ENCODE measurements at regions not wholly inside any gene's neighbourhood (a gene's known extent, or its start where the extent isn't known, plus 50 kb on each side); places are given as distances from the start of the nearest gene placed in this dataset.

GRCh38 chr12:126369487-126370463, 1304.5 kb downstream of the AACS start:
- Histone ChIP-seq H3K36me3 (no peaks in the 10 kb centered on the region), H3K9me3 (ENCODE audit: severe bottlenecking) (no peaks in the 10 kb centered on the region), H3K27ac (no peak overlapping the region), H3K27me3 (ENCODE audit: insufficient read depth, low read depth, severe bottlenecking) (peaks cover 10% of the 10 kb centered on the region), H3K4me3 (ENCODE audit: low read depth, low read length) (no peak overlapping the region)
- no peak for DNase-seq
- TF ChIP-seq CTCF (IDR thresholded peaks at IDR 0.05; ENCODE audit: low read depth, low read length), result no peak

- Histone ChIP-seq H3K9me3 (ENCODE audit: severe bottlenecking) (no peaks in the 10 kb centered on the region), H3K36me3 (no peaks in the 10 kb centered on the region), H3K27me3 (ENCODE audit: insufficient read depth, low read depth, severe bottlenecking) (peaks cover 52% of the 10 kb centered on the region), H3K27ac (no peak overlapping the region), H3K4me3 (ENCODE audit: low read depth, low read length) (no peak overlapping the region)
- DNase-seq, result no peak
- TF ChIP-seq CTCF (IDR thresholded peaks at IDR 0.05; ENCODE audit: low read depth, low read length), result no peak
Measured at GRCh38 chr12:126383506-126383905, 1318.3 kb downstream of the AACS start.

- TF ChIP-seq CTCF (IDR thresholded peaks at IDR 0.05; ENCODE audit: low read depth, low read length), result no peak
- Histone ChIP-seq H3K4me3 (ENCODE audit: low read depth, low read length) (no peak overlapping the region), H3K27me3 (ENCODE audit: insufficient read depth, low read depth, severe bottlenecking) (peaks cover 52% of the 10 kb centered on the region), H3K36me3 (no peaks in the 10 kb centered on the region), H3K27ac (no peak overlapping the region), H3K9me3 (ENCODE audit: severe bottlenecking) (no peaks in the 10 kb centered on the region)
- no peak for DNase-seq
Measured at GRCh38 chr12:126384026-126384564, 1318.9 kb downstream of the AACS start.

GRCh38 chr12:126385785-126386184, 1320.5 kb downstream of the AACS start:
- no peak for DNase-seq
- no peak for TF ChIP-seq CTCF (IDR thresholded peaks at IDR 0.05; ENCODE audit: low read depth, low read length)
- Histone ChIP-seq H3K36me3 (no peaks in the 10 kb centered on the region), H3K4me3 (ENCODE audit: low read depth, low read length) (no peak overlapping the region), H3K9me3 (ENCODE audit: severe bottlenecking) (no peaks in the 10 kb centered on the region), H3K27me3 (ENCODE audit: insufficient read depth, low read depth, severe bottlenecking) (peaks cover 49% of the 10 kb centered on the region), H3K27ac (no peak overlapping the region)

GRCh38 chr12:126389220-126389841, 1324.1 kb downstream of the AACS start:
- Histone ChIP-seq H3K27me3 (ENCODE audit: insufficient read depth, low read depth, severe bottlenecking) (peaks cover 38% of the 10 kb centered on the region), H3K4me3 (ENCODE audit: low read depth, low read length) (no peak overlapping the region), H3K36me3 (no peaks in the 10 kb centered on the region), H3K27ac (no peak overlapping the region), H3K9me3 (ENCODE audit: severe bottlenecking) (no peaks in the 10 kb centered on the region)
- DNase-seq, result no peak
- no peak for TF ChIP-seq CTCF (IDR thresholded peaks at IDR 0.05; ENCODE audit: low read depth, low read length)
